ENCODE measurements at regions not wholly inside any gene's neighbourhood (a gene's known extent, or its start where the extent isn't known, plus 50 kb on each side); places are given as distances from the start of the nearest gene placed in this dataset.
"Not testable (repeated sequence)": the region's sequence is repeated elsewhere in the genome, so short reads cannot be mapped to it uniquely, and the experiment has no call there.

GRCh38 chr9:29945012-29945411, 2371.7 kb upstream of the C9orf72 start:
- no peak for DNase-seq

GRCh38 chr9:29958469-29958868, 2385.2 kb upstream of the C9orf72 start:
- DNase-seq, result no peak

GRCh38 chr9:29965834-29966233, 2392.6 kb upstream of the C9orf72 start:
- no peak for DNase-seq

- DNase-seq, result no peak
Observed at GRCh38 chr9:29966247-29966646, 2393.0 kb upstream of the C9orf72 start.

- no peak for DNase-seq
Observed at GRCh38 chr9:29968831-29969230, 2395.6 kb upstream of the C9orf72 start.

GRCh38 chr9:29969408-29969807, 2396.1 kb upstream of the C9orf72 start:
- DNase-seq, result no peak

- no peak for DNase-seq
Observed at GRCh38 chr9:29969856-29970647, 2396.8 kb upstream of the C9orf72 start.

- DNase-seq, result no peak
Observed at GRCh38 chr9:29974197-29974596, 2400.9 kb upstream of the C9orf72 start.

- DNase-seq, result no peak
Observed at GRCh38 chr9:29976981-29977380, 2403.7 kb upstream of the C9orf72 start.

- no peak for DNase-seq
Observed at GRCh38 chr9:29981013-29981412, 2403.4 kb upstream of the ACO1 start.

- DNase-seq, result no peak
Observed at GRCh38 chr9:29999645-30000044, 2384.8 kb upstream of the ACO1 start.

GRCh38 chr9:30010691-30011090, 2373.8 kb upstream of the ACO1 start:
- no peak for DNase-seq

- no peak for DNase-seq
Observed at GRCh38 chr9:30012622-30013021, 2371.8 kb upstream of the ACO1 start.

GRCh38 chr9:30015073-30015472, 2369.4 kb upstream of the ACO1 start:
- no peak for DNase-seq

- DNase-seq, result no peak
Observed at GRCh38 chr9:30020161-30020560, 2364.3 kb upstream of the ACO1 start.

- DNase-seq, result no peak
Observed at GRCh38 chr9:30035761-30036160, 2348.7 kb upstream of the ACO1 start.

GRCh38 chr9:30036558-30036957, 2347.9 kb upstream of the ACO1 start:
- DNase-seq, result no peak

- no peak for DNase-seq
Observed at GRCh38 chr9:30039712-30040111, 2344.7 kb upstream of the ACO1 start.

- DNase-seq, result no peak
Observed at GRCh38 chr9:30048396-30048795, 2336.0 kb upstream of the ACO1 start.

GRCh38 chr9:30058463-30058862, 2326.0 kb upstream of the ACO1 start:
- DNase-seq, result no peak

- DNase-seq, result no peak
Observed at GRCh38 chr9:30060976-30061375, 2323.5 kb upstream of the ACO1 start.

- DNase-seq, result no peak
Observed at GRCh38 chr9:30065888-30066287, 2318.6 kb upstream of the ACO1 start.

GRCh38 chr9:30069236-30069635, 2315.2 kb upstream of the ACO1 start:
- not testable (repeated sequence) for DNase-seq

- DNase-seq, result peak in 1 of 5 experiments; percentile 1
Observed at GRCh38 chr9:30075022-30075421, 2309.4 kb upstream of the ACO1 start.

All from T-helper 2 cell (primary cell).